Neutrophil (primary cell): ENCODE measurements at regions not wholly inside any gene's neighbourhood (a gene's known extent, or its start where the extent isn't known, plus 50 kb on each side); places are given as distances from the start of the nearest gene placed in this dataset.
"Not testable (repeated sequence)": the region's sequence is repeated elsewhere in the genome, so short reads cannot be mapped to it uniquely, and the experiment has no call there.

ENCODE experiments used
- H3K27ac ChIP-seq: fragments of 200-600 bp; sonication (generic); 2 replicates; pipeline ENCODE4 v1.5.1; 2016; ENCODE audit warnings: mild to moderate bottlenecking, moderate library complexity
- H3K27me3 ChIP-seq: fragments of 200-600 bp; sonication (generic); 2 replicates; pipeline ENCODE4 v1.6.0; 2016; ENCODE audit warnings: mild to moderate bottlenecking
- H3K36me3 ChIP-seq: fragments of 200-600 bp; sonication (generic); 2 replicates; pipeline ENCODE4 v1.5.1; 2017
- H3K4me1 ChIP-seq, 2 experiments: fragments of 200-600 bp in 1 of 2; sonication (generic) in 1 of 2; 1 replicate in 1 of 2; 2 replicates in 1 of 2; pipeline versions ENCODE4 v1.5.1 to v1.6.1; 2013 to 2016; ENCODE audit warnings: low read depth in 1 of 2, low read length in 1 of 2, mild to moderate bottlenecking in 1 of 2, moderate library complexity in 1 of 2; ENCODE audit not compliant: control insufficient read depth in 1 of 2, insufficient read depth in 1 of 2
- H3K4me3 ChIP-seq, 2 experiments: fragments of 200-600 bp in 1 of 2; sonication (generic) in 1 of 2; 1 replicate in 1 of 2; 2 replicates in 1 of 2; pipeline ENCODE4 v1.5.1; 2013 to 2016; ENCODE audit warnings: low read depth in 1 of 2, low read length in 1 of 2, mild to moderate bottlenecking in 1 of 2, moderate library complexity in 1 of 2
- H3K9me3 ChIP-seq: fragments of 200-600 bp; sonication (generic); 2 replicates; pipeline ENCODE4 v1.5.1; 2016
- TF ChIP-seq, protein P1 (sequence below): fragments of 200-600 bp; sonication (generic); IDR thresholded peaks from 2 replicates; pipeline ENCODE4 v1.5.1; 2016; ENCODE audit warnings: antibody characterized with exemption

DNA sequence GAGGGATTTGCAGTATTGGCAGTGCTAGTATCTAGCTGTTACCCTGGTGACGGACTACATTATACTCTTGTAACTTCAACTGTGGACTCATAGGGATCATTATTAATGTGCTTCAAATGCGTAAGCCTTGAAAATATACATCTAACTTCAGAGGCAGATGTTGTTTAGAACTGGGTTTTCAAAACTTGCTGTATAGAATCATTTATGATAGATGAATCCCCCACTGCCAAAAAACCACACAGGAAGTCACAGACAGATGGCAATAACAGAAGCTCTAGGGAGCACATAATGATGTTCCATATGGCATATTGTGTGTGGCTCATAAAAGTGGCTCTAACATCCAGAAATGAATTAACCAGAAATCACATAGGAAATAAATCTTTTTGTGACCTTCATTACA, 62.3 kb upstream of the RELL1 start:
- H3K4me3 ChIP-seq, result no peak overlapping the region
- peak overlapping the region; percentile 69 for H3K27ac ChIP-seq
- H3K4me1 ChIP-seq, result peaks cover 30 to 36% of the 10 kb centered on the region in 2 experiments
- TF ChIP-seq, protein P1, sequence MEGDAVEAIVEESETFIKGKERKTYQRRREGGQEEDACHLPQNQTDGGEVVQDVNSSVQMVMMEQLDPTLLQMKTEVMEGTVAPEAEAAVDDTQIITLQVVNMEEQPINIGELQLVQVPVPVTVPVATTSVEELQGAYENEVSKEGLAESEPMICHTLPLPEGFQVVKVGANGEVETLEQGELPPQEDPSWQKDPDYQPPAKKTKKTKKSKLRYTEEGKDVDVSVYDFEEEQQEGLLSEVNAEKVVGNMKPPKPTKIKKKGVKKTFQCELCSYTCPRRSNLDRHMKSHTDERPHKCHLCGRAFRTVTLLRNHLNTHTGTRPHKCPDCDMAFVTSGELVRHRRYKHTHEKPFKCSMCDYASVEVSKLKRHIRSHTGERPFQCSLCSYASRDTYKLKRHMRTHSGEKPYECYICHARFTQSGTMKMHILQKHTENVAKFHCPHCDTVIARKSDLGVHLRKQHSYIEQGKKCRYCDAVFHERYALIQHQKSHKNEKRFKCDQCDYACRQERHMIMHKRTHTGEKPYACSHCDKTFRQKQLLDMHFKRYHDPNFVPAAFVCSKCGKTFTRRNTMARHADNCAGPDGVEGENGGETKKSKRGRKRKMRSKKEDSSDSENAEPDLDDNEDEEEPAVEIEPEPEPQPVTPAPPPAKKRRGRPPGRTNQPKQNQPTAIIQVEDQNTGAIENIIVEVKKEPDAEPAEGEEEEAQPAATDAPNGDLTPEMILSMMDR, result no peak
- no peaks in the 10 kb centered on the region for H3K27me3 ChIP-seq
- no peaks in the 10 kb centered on the region for H3K36me3 ChIP-seq
- no peaks in the 10 kb centered on the region for H3K9me3 ChIP-seq

DNA sequence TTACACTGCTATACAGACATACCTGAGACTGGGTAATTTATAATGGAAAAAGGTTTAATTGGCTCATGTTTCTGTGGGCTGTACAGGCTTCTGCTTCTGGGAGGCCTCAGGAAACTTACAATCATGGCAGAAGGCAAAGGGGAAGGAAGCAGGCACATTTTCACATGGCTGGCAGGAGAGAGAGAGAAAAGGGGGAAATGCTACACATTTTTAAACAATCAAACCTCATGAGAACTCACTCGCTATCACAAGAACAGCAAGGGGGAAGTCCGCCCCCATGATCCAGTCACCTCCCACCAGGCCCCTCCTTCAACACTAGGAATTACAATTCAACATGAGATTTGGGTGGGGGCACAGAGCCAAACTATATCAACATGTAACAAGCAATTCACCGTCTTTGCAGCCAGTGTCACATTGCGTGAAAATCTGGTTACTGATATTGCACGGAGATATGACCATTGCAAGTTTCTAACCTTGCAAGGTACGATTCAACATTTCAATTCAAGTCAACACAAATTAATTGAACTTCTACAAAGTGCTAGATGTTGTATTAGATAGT, 61.7 kb upstream of the RELL1 start:
- no peak overlapping the region for H3K4me3 ChIP-seq
- peaks cover 23 to 30% of the 10 kb centered on the region in 2 experiments for H3K4me1 ChIP-seq
- no peaks in the 10 kb centered on the region for H3K27me3 ChIP-seq
- H3K9me3 ChIP-seq, result no peaks in the 10 kb centered on the region
- no peaks in the 10 kb centered on the region for H3K36me3 ChIP-seq
- TF ChIP-seq, protein P1, result no peak
- peak overlapping the region; percentile 51 for H3K27ac ChIP-seq

DNA sequence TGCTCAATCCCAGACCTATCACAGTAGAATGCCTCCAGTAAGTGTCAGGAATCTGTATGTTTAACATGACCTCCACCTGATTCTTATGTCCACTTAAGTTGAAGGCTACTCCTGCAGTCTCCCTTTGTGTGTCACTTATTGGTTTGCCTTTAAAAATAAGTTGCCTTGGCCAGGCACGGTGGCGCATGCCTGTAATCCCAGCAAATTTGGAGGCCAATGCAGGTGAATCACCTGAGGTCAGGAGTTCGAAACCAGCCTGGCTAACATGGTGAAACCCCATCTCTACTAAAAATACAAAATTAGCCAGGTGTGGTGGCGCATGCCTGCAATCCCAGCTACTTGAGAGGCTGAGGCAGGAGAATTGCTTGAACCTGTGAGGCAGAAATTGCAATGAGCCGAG, 60.7 kb upstream of the RELL1 start:
- H3K36me3 ChIP-seq, H3K9me3 ChIP-seq, H3K27ac ChIP-seq, H3K4me3 ChIP-seq, H3K27me3 ChIP-seq: not testable (repeated sequence)
- H3K4me1 ChIP-seq, result peaks cover 14 to 20% of the 10 kb centered on the region in 2 experiments

DNA sequence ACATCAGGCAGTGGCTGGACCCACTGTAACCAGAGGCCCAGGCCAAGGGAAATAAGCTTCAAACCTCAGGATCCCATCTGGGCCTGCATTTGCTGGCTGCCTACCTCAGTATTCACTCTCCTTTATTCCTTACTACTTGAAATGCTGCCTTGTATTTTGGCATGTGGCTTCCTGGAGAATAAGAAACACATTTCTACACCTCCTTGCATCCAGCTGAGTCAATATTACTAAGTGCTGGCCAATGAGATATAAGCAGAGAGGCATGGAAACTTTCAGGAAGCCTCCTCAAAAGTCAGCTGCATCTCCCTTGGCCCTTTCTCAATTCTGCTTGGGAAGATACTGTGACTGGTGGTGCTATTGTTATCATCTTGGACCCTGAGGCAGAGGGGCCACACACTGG, 59.8 kb upstream of the RELL1 start:
- no peak overlapping the region for H3K27ac ChIP-seq
- H3K4me3 ChIP-seq, result no peak overlapping the region
- TF ChIP-seq, protein P1, result no peak
- no peaks in the 10 kb centered on the region for H3K36me3 ChIP-seq
- H3K27me3 ChIP-seq, result no peaks in the 10 kb centered on the region
- no peaks in the 10 kb centered on the region for H3K9me3 ChIP-seq
- peaks cover 13 to 19% of the 10 kb centered on the region in 2 experiments for H3K4me1 ChIP-seq

DNA sequence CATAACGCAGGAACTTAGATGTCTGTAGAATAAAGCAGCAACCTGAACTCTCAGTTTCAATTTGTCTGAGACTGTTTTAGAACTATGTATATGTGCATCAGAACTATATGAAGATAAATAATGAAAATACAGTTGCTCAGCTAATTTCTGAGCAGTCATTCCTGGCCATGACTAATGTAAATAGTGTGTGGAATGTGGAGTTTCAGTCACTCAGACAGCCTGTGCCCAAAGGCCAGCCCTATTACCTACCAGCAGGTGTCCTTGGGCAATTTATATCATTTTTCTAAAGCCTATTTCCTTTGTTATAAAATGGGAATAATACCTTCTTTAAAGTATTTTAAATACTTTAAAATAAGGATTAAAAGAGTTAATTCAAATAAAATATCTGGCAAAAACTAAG, 56.0 kb upstream of the RELL1 start:
- Histone ChIP-seq H3K4me1 (no peaks in the 10 kb centered on the region), H3K36me3 (no peaks in the 10 kb centered on the region), H3K27me3 (no peaks in the 10 kb centered on the region), H3K9me3 (no peaks in the 10 kb centered on the region), H3K4me3 (no peak overlapping the region), H3K27ac (no peak overlapping the region)
- TF ChIP-seq, protein P1, result no peak

DNA sequence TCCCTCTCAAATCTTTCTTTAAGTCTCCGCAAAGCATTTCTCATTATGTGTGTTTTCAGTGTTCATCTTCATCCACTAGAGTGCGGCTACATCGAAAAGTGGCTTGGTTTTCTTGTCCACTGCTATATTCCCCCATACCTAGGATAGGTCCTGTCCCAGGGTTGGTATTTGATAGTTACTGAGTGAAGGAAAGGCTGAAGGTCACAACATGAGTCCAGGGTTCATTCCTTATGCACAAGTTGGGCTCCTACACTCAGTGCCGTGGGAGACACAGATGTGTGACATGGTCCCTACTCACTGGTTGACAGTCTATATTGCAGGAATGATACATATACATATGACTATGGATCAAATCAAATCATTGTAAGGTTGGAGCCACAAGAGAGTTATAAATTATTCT, 55.4 kb upstream of the RELL1 start:
- H3K27ac ChIP-seq, result no peak overlapping the region
- H3K27me3 ChIP-seq, result no peaks in the 10 kb centered on the region
- H3K4me3 ChIP-seq, result no peak overlapping the region
- H3K9me3 ChIP-seq, result no peaks in the 10 kb centered on the region
- no peaks in the 10 kb centered on the region for H3K4me1 ChIP-seq
- TF ChIP-seq, protein P1, result no peak
- no peaks in the 10 kb centered on the region for H3K36me3 ChIP-seq
